ENCODE measurements at regions not wholly inside any gene's neighbourhood (a gene's known extent, or its start where the extent isn't known, plus 50 kb on each side); places are given as distances from the start of the nearest gene placed in this dataset.

DNA sequence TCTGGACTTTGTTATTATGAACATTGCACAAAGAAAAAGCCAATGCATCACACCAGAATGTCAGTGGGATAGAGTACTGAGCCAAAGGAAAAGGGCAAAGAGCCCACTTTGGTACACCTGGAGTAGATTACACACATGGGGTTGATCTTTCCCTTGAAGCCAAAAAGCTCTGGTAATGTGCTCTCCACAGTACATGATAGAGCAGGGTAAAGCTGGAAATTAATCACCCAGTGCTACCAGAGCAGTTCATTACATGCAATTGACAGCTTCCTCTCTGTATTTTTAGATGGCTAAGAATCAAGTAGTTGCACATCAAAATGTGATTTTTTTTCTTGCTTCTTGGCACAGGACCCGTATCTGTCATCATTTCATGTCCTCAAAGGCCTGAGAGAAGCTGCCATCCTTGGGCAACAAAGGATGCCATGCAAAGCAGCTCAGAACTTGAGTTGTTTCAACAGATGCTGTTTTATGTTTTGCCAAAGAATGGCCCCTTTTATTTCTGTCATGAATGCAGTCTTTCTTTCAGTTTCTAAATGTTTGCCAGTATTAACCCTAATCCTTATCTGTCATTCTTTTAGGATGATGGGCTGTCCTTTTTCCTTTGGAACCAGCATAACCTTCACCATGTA, 88.1 kb downstream of the HDGFL1 start:
- TF ChIP-seq, protein P1, sequence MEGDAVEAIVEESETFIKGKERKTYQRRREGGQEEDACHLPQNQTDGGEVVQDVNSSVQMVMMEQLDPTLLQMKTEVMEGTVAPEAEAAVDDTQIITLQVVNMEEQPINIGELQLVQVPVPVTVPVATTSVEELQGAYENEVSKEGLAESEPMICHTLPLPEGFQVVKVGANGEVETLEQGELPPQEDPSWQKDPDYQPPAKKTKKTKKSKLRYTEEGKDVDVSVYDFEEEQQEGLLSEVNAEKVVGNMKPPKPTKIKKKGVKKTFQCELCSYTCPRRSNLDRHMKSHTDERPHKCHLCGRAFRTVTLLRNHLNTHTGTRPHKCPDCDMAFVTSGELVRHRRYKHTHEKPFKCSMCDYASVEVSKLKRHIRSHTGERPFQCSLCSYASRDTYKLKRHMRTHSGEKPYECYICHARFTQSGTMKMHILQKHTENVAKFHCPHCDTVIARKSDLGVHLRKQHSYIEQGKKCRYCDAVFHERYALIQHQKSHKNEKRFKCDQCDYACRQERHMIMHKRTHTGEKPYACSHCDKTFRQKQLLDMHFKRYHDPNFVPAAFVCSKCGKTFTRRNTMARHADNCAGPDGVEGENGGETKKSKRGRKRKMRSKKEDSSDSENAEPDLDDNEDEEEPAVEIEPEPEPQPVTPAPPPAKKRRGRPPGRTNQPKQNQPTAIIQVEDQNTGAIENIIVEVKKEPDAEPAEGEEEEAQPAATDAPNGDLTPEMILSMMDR (IDR thresholded peaks at IDR 0.05): no peak
- TF ChIP-seq POLR2A (IDR thresholded peaks at IDR 0.05): no peak
- no peak for TF ChIP-seq EP300 (IDR thresholded peaks at IDR 0.05)
- no peak for TF ChIP-seq POLR2AphosphoS5 (IDR thresholded peaks at IDR 0.05)
